HEK293 (cell line): ENCODE measurements at regions not wholly inside any gene's neighbourhood (a gene's known extent, or its start where the extent isn't known, plus 50 kb on each side); places are given as distances from the start of the nearest gene placed in this dataset.

ENCODE experiments used
- HOXC10 ChIP-seq: sonication (generic); formaldehyde crosslinking; IDR thresholded peaks from 2 replicates; pipeline ENCODE4 v1.8.1; 2023; ENCODE audit warnings: mild to moderate bottlenecking, missing genetic modification reagents
- KLF16 ChIP-seq: fragments of 450-650 bp; formaldehyde crosslinking; IDR thresholded peaks from 2 replicates; pipeline ENCODE4 v1.5.1; 2017; ENCODE audit warnings: missing biosample characterization, missing genetic modification characterization
- SETDB1 ChIP-seq: IDR thresholded peaks from one replicate; pipeline ENCODE4 v1.6.1; 2017; ENCODE audit warnings: mild to moderate bottlenecking, low read length, moderate library complexity, mixed read lengths; ENCODE audit not compliant: insufficient read length
- ZBTB48 ChIP-seq: fragments of 450-650 bp; formaldehyde crosslinking; IDR thresholded peaks from 2 replicates; pipeline ENCODE4 v1.5.1; 2016; ENCODE audit warnings: missing biosample characterization, missing genetic modification characterization
- ZIC2 ChIP-seq: fragments of 450-650 bp; formaldehyde crosslinking; IDR thresholded peaks from 2 replicates; pipeline ENCODE4 v1.5.1; 2016; ENCODE audit warnings: missing biosample characterization, missing genetic modification characterization
- ZNF146 ChIP-seq: fragments of 450-650 bp; formaldehyde crosslinking; IDR thresholded peaks from 2 replicates; pipeline ENCODE4 v1.5.1; 2016; ENCODE audit warnings: missing biosample characterization, missing genetic modification characterization
- ZNF473 ChIP-seq: fragments of 450-650 bp; formaldehyde crosslinking; IDR thresholded peaks from 2 replicates; pipeline ENCODE4 v1.5.1; 2017; ENCODE audit warnings: missing biosample characterization, missing genetic modification characterization
- TF ChIP-seq, protein P1 (sequence below): fragments of 450-650 bp; formaldehyde crosslinking; IDR thresholded peaks from 2 replicates; pipeline ENCODE4 v1.5.1; 2016; ENCODE audit warnings: missing biosample characterization, missing genetic modification characterization, low read depth
- TF ChIP-seq, protein P2 (sequence below): fragments of 450-650 bp; formaldehyde crosslinking; IDR thresholded peaks from 2 replicates; pipeline ENCODE4 v1.5.1; 2016; ENCODE audit warnings: missing biosample characterization, missing genetic modification characterization
- TF ChIP-seq, protein P3 (sequence below): fragments of 450-650 bp; formaldehyde crosslinking; IDR thresholded peaks from 2 replicates; pipeline ENCODE4 v1.5.1; 2016; ENCODE audit warnings: missing biosample characterization, missing genetic modification characterization
- TF ChIP-seq, protein P4 (sequence below): fragments of 450-650 bp; formaldehyde crosslinking; IDR thresholded peaks from 2 replicates; pipeline ENCODE4 v1.5.1; 2016; ENCODE audit warnings: missing biosample characterization, missing genetic modification characterization
- TF ChIP-seq, protein P5 (sequence below): fragments of 450-650 bp; formaldehyde crosslinking; IDR thresholded peaks from 2 replicates; pipeline ENCODE4 v1.5.1; 2016; ENCODE audit warnings: missing biosample characterization, missing genetic modification characterization

DNA sequence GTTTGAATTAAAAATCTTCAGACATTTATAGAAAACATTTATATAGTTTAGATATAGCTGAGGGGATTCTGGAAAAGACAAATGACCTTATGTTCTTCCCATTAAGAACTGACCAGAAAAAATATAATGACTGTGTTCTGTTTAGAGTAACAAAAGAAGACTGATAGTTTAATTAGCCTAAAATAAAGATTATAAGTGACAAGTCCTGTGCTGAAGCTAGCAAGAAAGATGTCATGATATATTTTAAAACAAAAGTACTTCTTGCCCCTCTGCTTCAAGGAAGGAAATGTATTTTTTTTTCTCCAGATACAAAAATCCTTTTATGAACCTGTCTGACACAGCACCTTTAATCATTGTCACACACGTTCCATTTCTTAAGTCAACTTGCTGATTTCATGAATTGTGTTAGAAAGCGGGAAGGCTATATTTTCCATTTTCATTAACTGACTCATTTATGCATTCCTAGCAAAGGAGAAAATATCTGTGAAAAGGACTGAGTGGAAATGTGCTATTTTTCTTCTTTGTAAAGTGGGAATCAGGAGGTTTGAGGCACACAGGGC, 690.7 kb upstream of the GOT2 start:
- TF ChIP-seq ZIC2 (no peak), ZBTB48 (tag by site-specific recombination) (no peak), HOXC10 (CRISPR knock-in tag) (no peak), ZNF473 (no peak), ZNF146 (tag by site-specific recombination) (no peak), KLF16 (tag by site-specific recombination) (no peak), SETDB1 (no peak)
- TF ChIP-seq, protein P1, sequence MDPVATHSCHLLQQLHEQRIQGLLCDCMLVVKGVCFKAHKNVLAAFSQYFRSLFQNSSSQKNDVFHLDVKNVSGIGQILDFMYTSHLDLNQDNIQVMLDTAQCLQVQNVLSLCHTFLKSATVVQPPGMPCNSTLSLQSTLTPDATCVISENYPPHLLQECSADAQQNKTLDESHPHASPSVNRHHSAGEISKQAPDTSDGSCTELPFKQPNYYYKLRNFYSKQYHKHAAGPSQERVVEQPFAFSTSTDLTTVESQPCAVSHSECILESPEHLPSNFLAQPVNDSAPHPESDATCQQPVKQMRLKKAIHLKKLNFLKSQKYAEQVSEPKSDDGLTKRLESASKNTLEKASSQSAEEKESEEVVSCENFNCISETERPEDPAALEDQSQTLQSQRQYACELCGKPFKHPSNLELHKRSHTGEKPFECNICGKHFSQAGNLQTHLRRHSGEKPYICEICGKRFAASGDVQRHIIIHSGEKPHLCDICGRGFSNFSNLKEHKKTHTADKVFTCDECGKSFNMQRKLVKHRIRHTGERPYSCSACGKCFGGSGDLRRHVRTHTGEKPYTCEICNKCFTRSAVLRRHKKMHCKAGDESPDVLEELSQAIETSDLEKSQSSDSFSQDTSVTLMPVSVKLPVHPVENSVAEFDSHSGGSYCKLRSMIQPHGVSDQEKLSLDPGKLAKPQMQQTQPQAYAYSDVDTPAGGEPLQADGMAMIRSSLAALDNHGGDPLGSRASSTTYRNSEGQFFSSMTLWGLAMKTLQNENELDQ, result no peak
- TF ChIP-seq, protein P2, sequence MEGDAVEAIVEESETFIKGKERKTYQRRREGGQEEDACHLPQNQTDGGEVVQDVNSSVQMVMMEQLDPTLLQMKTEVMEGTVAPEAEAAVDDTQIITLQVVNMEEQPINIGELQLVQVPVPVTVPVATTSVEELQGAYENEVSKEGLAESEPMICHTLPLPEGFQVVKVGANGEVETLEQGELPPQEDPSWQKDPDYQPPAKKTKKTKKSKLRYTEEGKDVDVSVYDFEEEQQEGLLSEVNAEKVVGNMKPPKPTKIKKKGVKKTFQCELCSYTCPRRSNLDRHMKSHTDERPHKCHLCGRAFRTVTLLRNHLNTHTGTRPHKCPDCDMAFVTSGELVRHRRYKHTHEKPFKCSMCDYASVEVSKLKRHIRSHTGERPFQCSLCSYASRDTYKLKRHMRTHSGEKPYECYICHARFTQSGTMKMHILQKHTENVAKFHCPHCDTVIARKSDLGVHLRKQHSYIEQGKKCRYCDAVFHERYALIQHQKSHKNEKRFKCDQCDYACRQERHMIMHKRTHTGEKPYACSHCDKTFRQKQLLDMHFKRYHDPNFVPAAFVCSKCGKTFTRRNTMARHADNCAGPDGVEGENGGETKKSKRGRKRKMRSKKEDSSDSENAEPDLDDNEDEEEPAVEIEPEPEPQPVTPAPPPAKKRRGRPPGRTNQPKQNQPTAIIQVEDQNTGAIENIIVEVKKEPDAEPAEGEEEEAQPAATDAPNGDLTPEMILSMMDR (tag by site-specific recombination), result no peak
- TF ChIP-seq, protein P3, sequence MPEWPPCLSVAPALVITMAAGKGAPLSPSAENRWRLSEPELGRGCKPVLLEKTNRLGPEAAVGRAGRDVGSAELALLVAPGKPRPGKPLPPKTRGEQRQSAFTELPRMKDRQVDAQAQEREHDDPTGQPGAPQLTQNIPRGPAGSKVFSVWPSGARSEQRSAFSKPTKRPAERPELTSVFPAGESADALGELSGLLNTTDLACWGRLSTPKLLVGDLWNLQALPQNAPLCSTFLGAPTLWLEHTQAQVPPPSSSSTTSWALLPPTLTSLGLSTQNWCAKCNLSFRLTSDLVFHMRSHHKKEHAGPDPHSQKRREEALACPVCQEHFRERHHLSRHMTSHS (tag by site-specific recombination), result no peak
- TF ChIP-seq, protein P4, sequence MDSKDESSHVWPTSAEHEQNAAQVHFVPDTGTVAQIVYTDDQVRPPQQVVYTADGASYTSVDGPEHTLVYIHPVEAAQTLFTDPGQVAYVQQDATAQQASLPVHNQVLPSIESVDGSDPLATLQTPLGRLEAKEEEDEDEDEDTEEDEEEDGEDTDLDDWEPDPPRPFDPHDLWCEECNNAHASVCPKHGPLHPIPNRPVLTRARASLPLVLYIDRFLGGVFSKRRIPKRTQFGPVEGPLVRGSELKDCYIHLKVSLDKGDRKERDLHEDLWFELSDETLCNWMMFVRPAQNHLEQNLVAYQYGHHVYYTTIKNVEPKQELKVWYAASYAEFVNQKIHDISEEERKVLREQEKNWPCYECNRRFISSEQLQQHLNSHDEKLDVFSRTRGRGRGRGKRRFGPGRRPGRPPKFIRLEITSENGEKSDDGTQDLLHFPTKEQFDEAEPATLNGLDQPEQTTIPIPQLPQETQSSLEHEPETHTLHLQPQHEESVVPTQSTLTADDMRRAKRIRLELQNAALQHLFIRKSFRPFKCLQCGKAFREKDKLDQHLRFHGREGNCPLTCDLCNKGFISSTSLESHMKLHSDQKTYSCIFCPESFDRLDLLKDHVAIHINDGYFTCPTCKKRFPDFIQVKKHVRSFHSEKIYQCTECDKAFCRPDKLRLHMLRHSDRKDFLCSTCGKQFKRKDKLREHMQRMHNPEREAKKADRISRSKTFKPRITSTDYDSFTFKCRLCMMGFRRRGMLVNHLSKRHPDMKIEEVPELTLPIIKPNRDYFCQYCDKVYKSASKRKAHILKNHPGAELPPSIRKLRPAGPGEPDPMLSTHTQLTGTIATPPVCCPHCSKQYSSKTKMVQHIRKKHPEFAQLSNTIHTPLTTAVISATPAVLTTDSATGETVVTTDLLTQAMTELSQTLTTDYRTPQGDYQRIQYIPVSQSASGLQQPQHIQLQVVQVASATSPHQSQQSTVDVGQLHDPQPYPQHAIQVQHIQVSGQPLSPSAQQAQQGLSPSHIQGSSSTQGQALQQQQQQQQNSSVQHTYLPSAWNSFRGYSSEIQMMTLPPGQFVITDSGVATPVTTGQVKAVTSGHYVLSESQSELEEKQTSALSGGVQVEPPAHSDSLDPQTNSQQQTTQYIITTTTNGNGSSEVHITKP, result no peak
- TF ChIP-seq, protein P5, sequence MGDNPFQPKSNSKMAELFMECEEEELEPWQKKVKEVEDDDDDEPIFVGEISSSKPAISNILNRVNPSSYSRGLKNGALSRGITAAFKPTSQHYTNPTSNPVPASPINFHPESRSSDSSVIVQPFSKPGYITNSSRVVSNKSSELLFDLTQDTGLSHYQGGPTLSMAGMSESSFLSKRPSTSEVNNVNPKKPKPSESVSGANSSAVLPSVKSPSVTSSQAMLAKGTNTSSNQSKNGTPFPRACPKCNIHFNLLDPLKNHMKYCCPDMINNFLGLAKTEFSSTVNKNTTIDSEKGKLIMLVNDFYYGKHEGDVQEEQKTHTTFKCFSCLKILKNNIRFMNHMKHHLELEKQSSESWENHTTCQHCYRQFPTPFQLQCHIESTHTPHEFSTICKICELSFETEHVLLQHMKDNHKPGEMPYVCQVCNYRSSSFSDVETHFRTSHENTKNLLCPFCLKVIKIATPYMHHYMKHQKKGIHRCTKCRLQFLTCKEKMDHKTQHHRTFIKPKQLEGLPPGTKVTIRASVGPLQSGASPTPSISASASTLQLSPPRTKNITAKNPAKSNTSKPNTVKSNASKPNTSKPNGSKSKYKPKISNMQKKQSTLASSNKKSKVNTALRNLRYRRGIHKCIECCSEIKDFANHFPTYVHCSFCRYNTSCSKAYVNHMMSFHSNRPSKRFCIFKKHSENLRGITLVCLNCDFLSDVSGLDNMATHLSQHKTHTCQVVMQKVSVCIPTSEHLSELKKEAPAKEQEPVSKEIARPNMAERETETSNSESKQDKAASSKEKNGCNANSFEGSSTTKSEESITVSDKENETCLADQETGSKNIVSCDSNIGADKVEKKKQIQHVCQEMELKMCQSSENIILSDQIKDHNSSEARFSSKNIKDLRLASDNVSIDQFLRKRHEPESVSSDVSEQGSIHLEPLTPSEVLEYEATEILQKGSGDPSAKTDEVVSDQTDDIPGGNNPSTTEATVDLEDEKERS (tag by site-specific recombination), result no peak
